Posterior vena cava (tissue), 2 donors: ENCODE measurements at regions not wholly inside any gene's neighbourhood (a gene's known extent, or its start where the extent isn't known, plus 50 kb on each side); places are given as distances from the start of the nearest gene placed in this dataset.

ENCODE experiments used
- DNase-seq: peaks from one replicate; pipeline ENCODE4 v3.0.0-alpha.2; 2020; ENCODE audit warnings: low spot score
- intact Hi-C, 2 donors: fragments of 100-400 bp; cut with DNase I; formaldehyde crosslinking; loops; one replicate each; pipeline versions ENCODE4 v1.14.1 to v1.14.2; 2022 to 2023
- donor health status: DM: yes; HTN: yes; CAD: no.
- donor health status: DM: yes; HTN: yes; CAD: no.

DNA sequence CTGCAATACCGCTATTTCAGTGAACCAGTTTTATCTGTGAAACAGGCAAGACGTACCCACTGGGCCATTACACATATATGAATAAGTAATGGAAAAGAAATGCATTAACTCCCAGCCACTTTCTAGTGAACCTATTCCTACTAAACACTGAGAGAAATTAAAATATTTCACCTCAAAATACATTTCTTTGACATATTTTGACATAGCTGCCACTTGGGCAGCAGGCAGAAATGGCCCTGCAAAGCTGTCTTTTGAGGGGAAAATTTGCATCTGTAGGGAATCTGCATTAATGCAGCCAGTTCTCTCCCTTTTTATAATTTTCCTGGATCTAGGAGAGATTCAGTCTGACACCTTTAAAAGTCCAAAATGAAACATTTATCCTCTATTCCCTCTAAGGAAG is 714.8 kb upstream of the POM121L12 start:
- intact Hi-C loops = no loop called here
- no peak for DNase-seq

DNA sequence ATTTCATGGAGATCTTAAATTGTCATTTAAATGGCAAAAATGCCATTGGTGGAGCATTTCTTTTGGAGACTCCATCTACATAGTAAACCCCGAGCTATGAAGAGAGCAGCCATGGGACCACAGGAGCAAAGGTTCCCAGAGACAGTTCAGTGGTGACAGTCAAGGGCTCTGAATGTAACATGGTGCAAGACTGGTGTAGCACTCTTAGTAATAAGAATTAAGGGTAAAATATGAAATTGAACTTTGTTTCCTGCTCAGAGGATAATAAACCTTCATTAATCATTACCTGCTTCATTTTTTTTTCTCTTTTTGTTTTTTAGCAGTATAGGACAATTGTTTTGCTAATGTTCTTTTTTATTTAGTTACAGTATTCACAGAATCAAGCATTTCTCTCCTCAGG is 717.5 kb upstream of the POM121L12 start:
- intact Hi-C loops = no loop called here
- no peak for DNase-seq

DNA sequence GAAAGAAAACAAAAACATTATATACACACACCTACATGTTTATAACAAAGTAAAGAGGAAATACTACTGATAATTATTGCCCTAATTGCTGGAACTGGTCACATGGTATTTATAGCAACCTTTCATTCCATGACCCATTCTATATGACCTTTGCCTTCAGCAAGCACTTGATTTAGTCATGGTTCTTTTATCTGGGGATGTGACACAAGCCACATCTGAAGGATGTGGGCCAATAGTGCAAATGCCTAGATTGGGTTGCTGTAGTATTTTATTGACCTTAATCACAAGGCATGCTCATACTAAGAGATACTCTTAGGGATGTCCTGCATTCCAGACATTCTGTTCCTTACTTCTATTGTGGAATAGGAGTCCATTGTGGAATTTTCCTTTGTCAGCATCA is 723.5 kb upstream of the POM121L12 start:
- intact Hi-C loops = no loop called here
- DNase-seq = no peak

DNA sequence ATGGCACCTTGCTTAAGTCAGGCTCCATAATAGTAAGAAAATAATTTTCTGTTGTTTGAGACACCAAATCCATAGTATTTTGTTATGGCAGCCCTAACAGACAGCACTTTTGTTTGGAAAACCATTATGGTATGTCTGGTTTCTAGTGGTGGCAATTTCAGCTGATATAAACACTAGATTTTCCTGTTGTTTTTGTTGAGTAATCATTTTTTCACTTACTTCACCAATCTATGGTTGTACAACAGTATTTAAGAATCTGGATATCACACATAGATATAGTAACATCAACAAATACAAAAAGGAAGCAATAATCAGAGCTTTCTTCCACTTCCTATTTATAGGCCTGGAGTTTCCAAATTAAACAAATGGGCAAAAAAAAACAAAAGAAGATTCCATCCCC is 725.8 kb upstream of the POM121L12 start:
- no peak for DNase-seq
- intact Hi-C loops = no loop called here

DNA sequence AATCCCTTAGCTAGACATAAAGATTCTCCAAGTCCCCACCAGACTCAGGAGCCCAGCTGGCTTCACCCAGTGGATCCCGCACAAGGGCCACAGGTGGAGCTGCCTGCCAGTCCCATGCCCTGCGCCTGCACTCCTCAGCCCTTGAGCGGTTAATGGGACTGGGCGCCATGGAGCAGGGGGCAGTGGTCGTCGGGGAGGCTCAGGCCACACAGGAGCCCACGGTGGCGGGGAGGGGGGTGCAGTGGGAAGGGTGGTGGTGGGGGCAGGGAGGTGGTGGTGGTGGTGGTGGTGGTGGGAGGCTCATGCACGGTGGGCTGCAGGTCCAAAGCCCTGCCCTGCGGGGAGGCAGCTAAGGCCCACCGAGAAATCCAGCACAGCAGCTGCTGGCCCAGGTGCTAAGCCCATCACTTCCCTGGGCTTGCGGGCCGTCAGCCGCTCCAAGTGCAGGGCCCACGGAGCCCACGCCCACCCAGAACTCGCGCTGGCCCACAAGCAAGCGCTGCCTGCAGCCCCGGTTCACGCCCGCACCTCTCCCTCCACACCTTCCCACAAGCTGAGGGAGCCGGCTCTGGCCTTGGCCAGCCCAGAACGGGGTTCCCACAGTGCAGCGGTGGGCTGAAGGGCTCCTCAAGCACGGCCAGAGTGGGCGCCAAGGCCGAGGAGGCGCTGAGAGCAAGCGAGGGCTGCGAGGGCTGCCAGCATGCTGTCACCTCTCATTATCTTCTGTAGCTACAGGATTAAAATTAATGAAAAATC is 732.5 kb upstream of the POM121L12 start:
- intact Hi-C loops = no loop called here
- no peak for DNase-seq

DNA sequence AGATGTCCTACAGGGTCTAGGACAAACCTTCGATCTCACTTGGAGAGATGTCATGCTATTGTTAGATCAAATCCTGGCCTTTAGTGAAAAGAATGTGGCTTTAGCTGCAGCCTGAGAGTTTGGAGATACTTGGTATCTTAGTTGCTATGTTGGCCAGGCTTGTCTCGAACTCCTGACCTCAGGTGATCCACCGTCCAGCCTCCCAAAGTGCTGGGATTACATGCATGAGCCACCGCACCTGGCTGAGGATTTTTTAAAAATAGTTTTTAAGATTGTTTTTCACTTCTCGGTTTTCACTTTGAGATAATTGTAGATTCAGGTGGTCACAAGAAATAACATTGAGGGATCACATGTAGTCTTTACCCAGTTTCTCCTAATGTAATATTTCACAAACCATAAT is 738.3 kb upstream of the POM121L12 start:
- intact Hi-C loops = no loop called here
- DNase-seq = no peak

DNA sequence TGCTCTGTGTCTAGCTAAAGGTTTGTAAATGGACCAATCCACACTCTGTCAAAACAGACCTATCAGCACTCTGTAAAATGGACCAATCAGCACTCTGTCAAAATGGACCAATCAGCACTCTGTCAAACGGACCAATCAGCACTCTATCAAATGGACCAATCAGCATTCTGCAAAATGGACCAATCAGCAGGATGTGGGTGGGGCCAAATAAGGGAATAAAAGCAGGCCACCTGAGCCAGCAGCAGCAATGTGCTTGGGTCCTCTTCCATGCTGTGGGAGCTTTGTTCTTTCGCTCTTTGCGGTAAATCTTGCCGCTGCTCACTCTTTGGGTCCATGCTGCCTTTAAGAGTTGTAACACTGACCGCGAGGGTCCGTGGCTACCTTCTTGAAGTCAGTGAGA is 740.5 kb upstream of the POM121L12 start:
- intact Hi-C loops = no loop called here
- DNase-seq = no peak

DNA sequence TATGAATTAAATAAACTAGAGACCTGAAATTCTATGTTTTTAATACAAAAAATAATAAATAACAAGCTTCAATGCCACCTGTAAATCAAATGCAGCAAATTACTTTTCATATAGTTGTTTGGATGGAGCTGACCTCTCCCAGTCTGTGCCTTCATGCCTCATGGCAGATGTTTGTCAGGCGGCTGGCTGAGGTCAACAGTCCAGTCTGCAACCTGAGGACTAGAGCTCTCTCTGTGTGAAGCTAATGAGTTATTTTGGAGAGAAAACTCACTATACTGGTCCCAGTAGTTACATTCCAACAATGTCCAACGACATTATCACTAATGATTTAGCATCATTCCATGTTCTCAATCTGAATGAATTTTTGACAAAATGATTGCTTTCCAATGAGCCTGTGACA is 746.2 kb upstream of the POM121L12 start:
- intact Hi-C loops = loop anchor here in 1 of 2 donors (5.0 kb wide), 1 partner anchor 553 kb away; no protein-coding TSS in a partner anchor
- no peak for DNase-seq

DNA sequence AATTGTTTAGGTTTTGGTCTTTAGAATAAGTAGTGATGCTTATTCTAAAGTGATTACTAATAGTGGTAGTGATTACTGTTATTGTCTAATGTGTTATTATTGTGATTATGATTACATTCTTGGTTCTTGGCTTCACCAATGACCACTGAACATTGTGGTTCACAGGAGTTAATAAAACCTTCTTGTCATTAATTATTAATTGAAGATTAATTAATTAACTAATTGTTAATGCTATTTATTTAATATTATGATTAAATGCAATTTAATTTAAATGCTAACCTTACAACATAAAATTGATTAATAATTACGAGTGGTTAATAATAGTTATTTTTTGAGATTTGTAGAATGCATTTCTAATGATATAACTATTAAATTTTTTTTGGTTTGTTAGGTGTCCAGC is 747.7 kb upstream of the POM121L12 start:
- no peak for DNase-seq
- intact Hi-C loops = loop anchor here in 1 of 2 donors (5.0 kb wide), 1 partner anchor 555 kb away; no protein-coding TSS in a partner anchor

DNA sequence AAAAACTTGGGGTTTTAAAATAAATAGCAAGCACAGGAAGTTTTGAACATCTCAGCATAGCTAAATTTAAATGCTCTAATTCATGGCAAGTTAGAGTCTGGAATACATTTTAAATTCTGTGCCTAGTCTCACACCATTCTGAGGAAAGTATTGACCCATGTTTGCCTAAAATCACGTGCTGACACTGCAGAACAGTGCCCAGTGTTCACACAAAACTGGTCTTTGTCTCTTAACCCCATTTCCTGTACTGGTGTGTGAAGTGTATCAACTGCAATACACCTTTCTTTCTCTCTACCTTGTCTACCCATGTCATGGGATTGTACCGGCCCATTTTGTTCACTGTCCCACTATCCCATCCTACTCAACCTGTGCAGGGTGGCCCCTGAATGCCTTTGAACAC is 749.7 kb upstream of the POM121L12 start:
- no peak for DNase-seq
- intact Hi-C loops = loop anchor here in 1 of 2 donors (5.0 kb wide), 1 partner anchor 557 kb away; no protein-coding TSS in a partner anchor

DNA sequence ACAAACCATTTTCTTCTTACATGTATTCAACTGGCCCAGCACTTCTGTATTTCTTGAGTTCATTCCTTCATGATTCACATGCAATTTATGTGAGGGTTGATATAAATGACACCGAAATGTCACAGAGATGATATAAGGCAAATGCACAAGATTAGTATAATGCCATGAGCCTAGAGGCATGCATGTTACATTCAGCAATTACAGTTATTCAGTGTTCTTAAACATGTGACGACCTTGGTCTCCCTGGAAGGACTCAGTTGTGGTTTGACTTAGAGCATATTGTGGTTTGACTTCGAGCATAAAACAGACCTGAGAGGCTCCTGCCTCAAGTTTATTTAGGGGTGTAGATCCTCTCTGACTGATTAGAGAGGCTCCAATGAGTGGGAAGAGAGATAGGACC is 752.1 kb upstream of the POM121L12 start:
- intact Hi-C loops = no loop called here

DNA sequence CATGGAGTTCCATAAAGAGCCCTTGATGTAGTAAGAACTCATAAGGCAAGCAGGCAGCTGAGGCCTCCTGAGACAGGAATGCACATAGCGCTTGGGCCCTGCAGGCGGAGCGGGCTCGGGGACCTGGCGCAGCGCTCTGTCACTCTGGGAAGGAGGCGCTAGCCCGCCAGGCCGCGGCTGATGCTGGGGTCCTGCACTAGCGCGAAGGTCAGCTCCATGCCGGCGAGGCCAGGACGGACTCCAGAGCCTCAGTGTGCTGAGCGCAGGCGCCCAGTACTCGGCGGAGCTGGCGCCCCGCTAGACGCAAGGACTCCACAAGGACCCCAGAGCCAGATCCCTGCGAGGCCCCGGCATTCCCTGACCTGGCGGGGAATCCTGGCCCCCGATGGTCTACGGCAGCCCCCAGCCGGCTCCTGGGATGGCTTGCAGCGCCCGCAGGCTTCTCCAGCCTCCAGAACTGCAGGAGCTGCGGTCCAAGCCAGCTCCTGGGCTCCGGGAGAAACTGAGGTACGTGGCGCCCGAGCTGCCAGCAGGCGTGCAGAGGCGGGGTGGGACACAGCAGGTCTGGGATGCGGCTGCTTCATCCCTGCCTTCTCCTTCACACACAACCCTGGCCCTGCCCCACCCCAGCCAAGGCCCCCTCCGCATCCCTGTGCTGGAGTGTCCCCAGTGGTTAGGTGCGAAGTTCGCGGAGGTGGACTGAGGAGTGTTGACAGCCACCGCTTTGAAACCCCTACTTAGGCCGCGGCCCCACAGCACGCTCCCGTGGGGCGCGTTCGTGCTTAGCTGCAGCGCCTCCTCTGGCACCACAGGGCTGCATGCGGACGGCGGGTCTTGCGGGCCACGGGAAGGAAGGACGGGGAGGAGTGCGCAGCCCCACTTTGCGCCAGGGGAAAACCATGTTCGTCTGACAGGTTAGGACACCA is 761.5 kb upstream of the POM121L12 start:
- intact Hi-C loops = no loop called here
- DNase-seq = peak; percentile 80

More for the DNA sequence above, 752.1 kb upstream of the POM121L12 start:
- no peak for DNase-seq

DNA sequence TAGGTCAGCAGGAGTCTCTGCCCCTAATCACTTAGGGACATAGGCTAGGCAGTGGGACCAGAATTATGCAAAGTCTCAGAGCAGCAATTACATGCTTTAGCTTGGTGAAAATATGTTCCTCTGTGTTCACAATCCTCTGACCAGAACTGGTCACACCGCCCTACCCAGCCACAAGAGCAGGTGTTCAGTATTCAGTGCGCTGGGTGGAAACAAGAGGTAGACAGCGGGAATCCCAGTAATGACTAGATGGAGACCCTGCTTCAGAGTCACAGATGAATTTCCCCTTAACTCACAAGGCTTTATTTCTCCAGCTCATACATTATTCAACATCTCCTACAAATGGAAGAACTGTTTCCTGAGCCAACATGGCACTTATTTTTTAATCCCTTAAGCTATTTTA is 763.7 kb upstream of the POM121L12 start:
- intact Hi-C loops = no loop called here
- no peak for DNase-seq

DNA sequence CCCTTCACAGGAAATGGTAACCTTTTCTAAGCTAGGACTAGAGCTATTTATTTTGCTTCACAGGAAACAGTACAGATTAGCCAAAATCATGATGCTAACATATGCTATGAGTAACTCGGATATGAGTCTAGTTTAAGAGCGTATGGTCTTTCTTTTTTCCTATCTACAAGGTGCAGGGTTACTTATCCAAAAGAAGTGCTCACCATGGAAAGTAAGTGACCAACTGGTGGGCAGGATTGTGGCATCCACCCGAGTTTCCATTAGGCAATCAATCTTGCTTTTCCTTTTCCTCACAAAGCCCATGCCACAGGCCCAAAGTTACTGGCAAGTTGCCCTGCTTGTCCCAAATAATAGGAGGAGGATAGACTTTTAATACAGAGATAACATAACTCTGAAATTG is 765.1 kb upstream of the POM121L12 start:
- intact Hi-C loops = no loop called here
- no peak for DNase-seq

DNA sequence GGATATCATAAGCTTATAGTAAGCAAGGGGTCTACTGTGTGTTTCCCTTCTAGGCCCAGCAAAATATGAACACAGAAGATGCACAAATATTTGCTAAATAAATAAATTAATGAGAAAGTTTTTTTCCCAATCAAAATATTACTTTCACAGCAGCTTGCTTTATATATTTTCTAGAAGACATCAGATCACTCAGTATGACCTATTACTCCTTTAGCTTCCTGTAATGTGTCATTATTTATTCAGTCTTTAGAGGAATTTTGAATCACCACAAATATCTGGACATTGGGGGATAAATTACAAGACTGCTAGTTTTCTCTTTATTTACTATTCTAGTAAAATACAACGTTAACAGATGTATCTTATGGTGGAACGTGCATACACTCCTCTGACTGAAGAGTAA is 765.8 kb upstream of the POM121L12 start:
- no peak for DNase-seq
- intact Hi-C loops = no loop called here

DNA sequence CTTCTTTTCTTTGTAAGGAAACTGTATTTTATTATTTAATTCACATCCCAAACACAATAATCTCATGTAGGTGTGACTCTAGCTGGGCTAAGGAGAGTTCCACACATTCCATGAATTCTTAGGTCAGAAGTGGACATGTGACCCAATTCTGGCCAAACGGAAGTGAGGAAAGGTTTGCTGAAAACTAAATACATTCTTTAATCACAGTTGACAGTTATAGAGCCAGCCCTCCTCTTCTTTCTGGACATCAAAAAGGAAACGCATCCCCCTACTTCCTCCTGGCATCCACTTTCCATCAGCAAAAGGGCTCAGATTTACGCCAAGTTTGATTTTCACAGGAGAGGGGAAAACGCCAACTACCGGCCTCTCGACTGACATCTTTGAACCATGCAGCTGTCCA is 774.4 kb upstream of the POM121L12 start:
- intact Hi-C loops = no loop called here
- DNase-seq = no peak

DNA sequence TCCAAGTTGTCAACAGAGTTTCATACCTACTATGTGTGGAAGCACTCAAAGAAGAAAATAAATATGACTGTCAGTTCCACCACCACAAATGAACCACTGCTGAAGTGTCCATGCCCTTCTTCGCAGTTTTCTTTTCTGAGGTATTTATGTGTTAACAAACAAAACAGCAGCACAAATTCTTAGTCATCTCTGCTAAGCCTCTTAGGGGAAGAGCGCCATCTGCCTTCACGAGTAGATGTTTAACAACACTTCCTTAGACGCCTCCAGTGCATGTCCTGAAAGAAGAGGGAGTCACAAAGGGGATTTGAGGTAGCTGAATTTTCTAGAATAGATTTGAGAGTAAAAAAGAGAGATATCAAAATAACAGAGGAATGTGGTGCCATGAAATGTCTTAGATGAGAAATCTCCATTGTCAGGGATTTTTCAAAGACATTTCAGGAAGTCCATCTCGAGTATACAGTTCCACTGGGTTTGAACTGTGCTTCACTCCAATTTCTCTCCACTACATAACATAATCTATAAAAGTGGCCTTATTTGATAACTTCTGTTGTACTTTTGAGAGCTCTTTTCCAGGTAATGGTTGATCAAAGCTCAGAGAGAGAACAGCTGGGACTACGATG is 775.3 kb upstream of the POM121L12 start:
- no peak for DNase-seq
- intact Hi-C loops = no loop called here

DNA sequence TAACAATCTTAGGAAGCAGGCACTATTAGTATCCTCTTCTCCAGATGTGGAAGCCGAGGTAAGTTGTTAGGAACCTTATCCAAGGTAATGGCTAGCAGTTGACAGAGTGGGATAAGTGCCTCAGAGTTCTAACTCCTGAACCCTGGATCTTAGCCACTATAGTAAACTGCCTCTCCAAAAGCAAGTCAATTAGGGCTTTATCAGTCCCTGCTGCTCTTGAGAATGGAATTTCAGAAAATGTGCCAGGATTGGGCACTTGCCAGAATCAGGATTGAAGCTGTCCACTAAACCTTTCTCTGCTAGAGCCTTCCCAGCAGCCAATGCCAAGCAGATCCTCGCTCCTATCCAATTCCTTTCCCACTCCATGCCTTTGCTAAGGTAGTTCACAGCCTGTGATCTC is 777.5 kb upstream of the POM121L12 start:
- DNase-seq = no peak
- intact Hi-C loops = no loop called here

DNA sequence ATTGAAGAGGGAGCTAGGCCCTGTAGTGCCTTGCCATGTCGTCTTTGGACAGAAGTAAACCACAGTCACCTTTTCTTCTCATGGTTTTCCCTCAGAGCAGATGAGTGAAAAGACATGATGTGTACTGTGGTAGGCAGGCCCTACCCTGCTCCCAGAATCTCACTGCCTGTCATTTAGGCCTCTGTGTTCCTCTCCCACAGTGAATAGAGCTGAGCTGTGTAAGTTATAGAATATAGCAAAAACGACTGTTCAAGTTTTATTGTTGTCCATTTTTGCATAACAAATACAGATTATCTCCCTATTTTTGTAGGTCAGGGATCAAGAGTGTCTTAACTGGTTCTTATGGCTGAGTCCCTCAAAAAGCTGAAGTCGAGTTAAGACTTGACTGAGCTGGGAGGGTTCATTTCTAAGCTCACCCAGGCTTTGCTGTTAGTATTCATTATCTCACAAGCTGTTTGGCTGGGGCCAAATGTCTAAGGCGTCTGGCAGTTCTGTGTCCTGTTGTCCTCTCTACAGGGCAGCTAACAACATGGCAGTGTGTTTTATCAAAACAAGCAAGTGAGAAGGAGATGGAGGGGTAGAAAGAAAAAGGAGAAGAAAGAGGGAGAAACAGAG is 780.9 kb upstream of the POM121L12 start:
- DNase-seq = no peak
- intact Hi-C loops = no loop called here

DNA sequence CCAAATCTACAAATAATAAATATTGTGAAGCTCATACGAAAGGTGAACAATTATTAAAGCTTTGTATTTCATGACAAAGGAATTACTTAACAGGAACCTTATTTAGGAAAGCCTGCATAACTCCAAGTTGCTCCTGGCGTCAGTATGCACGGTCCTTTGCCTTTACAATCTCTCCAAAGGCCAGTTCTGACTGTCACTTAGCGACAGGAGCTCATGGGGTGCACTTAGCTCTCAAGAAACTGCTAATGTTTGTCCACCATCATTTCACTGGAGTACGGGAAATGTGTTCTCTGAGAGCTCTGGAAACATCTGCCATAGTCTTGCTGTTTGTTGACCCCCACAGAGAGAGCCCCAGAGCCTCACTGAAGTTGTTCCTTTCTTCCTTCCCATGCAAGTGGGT is 781.5 kb upstream of the POM121L12 start:
- intact Hi-C loops = no loop called here
- no peak for DNase-seq
